HG03457 (cell line): ENCODE measurements at regions not wholly inside any gene's neighbourhood (a gene's known extent, or its start where the extent isn't known, plus 50 kb on each side); places are given as distances from the start of the nearest gene placed in this dataset.
"Not testable (repeated sequence)": the region's sequence is repeated elsewhere in the genome, so short reads cannot be mapped to it uniquely, and the experiment has no call there.

Experiments
- ATAC-seq: cut with Tn5 transposase; IDR thresholded peaks from one replicate; pipeline ENCODE4 v1.9.1; 2021; ENCODE audit warnings: moderate number of reproducible peaks; ENCODE audit not compliant: unreplicated experiment

DNA sequence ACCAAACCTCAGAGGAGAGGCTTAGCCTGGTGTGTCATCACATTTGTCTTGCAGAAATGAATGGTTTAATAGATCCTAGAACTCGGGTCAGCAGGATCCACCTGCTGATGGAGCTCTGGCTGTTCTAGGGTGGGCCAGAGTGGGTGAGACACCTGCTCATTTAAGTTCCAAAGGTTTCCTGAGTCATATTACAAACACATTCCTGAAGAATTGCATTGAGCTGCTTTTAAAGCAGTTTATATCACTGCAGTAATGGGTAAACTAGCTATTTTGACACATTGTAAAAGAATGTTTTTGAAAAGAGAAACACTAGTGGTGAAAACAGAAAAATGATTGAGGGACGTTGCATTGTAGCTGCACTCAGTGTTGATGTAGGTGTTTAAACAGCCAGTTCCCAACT is 175.3 kb upstream of the TCF4 start:
- ATAC-seq: no peak

DNA sequence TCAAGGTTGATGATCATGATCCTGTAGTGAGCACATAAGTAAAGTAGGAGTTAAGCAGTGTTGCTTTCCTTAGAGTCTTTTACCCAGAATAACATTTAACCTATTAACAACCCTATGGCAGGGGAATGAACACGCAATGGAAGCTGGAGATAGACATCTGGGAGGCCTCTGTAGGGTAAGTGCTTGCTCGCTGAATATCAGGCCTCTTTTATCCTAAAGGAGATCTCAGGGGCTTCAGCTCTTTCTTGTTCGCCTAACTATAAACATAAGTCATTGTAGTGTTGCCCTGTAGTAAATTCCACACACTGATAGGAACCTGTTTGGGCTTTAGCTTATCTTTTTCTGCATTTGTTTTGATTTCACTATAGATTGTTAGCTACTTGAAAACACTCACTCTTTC is 174.4 kb upstream of the TCF4 start:
- no peak for ATAC-seq

DNA sequence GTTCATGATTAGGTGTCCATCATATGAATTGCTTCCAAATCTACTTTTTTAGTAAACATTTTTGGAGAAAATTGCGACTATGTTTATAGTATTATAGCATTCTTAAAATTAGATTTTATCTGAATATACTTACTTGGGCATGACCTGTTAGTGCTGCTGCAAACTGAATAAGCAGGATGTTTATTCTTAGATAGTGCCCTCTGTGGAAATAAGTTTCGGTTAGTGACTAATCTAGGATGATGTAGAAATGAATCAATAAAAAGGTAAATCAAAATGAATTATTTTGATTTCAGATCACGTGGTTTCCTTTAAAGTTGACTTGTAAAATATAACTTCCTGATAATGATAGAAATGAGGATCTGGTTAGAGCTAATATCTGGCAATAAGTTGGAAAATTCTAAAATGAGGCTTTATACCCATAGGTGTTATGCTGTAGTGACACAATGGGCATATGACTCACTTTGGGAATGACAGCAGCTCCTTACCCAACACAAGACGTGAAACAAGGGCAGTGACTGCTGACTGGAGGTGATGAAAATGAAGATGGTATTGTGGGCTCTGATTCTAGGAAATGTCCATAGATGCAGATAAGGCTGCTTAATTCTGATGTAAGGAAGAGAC is 165.8 kb upstream of the TCF4 start:
- ATAC-seq: no peak

DNA sequence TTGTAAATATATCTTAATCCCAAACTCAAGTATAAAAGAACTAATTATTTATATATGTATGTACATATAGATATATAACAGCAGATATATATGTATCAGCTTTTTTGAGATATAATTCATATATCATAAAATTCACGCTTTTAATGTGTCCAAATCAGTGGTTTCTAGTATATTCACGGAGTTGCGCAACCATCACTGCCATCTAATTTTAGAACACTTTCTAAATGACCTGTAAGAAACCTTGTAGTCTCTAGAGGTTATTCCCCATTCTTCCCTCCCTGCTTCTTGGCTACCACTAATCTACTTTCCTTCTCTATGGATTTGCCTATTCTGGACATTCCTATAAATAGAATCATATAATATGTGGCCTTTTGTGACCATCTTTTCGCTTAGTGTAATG is 163.5 kb upstream of the TCF4 start:
- ATAC-seq: no peak

DNA sequence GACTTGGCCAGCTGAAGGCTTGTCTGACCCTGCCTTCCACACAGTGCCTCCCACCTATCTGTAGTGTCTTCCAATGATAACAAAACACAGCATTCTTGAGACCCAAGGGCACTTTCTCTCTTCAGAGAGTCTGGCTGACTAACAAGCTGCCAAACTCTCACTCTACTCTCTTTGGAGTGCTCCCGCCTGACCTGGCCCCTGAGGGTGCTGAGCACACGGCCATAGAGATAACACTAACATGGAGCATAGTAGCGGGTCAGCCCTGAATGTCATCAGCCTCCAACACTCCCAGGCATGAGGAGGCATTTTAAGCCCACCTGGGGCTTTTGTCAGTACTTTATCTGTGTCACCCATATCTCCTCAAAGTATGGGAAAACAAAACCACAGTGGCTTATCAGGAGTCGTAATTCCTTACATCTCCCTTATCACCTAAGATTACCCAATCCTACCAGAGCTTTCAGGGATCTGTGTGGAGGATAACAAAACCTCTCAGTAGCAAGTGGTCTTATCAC is 160.3 kb upstream of the TCF4 start:
- no peak for ATAC-seq

DNA sequence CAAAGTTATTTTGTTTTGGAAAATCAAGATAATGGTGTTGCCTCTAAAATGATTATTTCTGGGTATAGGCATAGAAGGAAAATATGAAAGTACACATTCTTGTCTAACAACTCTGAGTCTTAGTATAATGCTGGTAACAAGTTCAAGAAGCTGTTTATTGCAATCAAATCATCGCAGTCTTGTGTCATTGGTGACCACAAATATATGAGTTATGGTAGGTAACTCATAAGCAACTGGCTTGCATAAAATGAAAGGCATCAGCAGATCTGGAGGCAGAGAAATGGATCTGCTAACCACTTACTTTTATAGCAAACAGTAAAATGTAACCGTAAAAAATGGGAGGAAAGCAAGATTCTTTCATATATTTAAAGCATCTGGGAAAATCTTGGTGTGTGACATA is 156.2 kb upstream of the TCF4 start:
- no peak for ATAC-seq

DNA sequence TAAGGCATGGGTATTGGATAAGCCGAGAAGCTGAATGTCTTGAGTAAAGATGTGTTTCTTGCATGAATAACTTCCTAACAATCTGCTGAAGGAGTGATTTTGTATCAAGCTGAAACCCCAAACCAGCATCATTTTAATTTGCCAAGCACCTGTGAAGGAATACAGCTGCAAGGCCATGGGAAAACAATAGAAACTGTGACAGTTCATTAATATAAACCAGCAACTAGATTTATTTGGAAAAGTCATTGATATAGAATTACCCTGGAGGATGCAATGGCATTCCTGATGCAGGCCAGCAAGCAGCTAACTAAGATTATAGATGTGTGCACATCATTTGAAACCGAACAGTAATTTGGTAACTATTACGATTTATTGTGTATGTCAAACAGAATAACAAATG is 155.7 kb upstream of the TCF4 start:
- ATAC-seq: no peak

DNA sequence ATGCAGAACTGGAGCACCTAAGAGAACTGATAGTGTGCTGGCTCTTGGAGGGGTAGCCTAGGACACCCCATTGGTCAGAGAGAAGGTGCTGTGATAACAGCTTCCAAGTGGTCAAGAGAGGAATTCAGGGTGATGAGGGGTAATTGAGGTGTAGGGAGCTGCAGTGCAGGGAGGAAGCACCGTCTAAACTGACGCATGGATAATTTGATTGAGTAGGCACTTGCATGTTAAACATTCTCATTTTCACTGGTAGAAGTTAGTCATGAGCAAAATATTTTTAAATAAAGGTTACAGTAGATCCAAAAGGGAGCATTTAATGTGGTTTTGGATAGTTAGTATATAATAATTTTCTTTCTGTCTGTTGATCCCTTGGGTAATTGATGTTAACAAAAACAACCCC is 155.1 kb upstream of the TCF4 start:
- ATAC-seq: no peak

DNA sequence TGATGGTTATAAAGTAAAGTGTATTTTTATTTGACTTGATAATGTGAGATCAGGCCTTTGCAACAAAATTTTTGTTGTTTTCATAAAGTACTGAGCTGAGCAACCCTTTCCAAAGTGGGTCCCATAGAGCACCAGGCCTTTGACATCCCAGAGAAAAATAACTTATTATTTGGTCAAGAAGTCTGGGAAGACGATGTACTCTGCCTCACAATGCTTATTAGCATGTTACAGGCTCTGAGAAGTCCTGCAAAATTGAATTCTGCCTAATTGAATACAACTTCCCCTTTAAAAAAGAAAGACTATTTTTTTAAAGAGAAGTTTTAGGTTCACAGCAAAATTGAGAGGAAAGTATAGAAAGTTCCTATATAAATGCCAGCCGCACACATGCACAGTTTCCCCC is 151.5 kb upstream of the TCF4 start:
- no peak for ATAC-seq

DNA sequence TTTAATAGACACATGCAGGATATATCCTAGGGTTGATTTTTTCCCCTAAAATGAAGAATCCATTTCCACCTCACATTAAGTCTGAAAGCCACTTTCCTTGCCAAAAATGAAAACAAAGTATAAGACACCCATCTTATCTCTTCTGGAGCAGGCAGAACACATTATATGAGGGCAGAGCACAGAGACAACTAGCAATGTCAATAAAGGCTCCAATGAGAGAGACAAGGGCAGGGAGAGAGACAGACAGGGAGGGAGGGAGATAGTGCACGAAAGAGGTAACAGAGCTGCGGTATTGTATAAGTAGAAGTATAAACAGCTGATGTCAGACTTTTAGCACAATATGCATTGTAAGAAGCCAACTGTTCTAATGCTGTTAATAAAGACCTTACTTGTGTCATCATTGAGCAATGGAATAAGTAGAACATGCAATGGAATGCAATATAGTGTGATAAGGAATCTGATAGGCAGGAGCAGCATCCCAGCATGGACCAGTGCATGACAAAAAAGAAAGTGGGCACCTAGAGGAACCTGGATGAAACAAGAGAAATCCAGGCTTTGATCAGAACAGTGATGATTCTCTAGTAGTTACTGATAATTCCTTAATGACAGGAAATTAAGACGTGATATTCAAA is 150.6 kb upstream of the TCF4 start:
- no peak for ATAC-seq

DNA sequence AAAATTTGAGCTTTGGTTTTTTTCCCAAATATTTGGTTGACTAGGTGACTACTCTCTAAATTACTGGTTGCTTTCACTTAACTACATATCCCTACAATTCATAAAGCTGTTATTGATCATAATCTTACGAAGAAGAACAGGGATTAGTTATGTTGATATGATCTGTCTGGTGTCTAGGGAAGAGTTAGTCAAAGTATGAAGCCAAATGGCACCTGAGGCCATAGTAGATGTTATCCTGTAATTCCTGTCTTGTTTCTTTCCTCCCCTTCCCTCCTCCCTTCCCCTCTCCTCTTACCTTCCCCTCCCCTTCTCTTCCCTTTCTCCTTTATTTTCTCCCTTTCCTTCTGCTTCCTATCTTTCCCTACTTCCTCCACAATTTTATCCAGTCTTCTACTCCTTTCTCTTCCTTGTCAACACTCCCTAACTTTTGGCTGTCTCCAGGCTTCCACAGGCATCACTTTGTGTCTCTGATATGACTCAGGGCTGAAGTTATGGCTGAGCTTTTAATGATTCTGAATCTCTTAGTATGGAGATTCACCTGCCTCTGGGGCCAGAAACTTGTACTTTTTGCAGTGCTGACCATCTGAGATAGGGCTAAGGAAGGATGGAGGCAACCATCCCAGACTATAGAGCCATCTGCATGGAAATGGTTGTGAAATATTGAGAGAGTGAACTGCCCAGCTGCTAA is 149.9 kb upstream of the TCF4 start:
- ATAC-seq: no peak

DNA sequence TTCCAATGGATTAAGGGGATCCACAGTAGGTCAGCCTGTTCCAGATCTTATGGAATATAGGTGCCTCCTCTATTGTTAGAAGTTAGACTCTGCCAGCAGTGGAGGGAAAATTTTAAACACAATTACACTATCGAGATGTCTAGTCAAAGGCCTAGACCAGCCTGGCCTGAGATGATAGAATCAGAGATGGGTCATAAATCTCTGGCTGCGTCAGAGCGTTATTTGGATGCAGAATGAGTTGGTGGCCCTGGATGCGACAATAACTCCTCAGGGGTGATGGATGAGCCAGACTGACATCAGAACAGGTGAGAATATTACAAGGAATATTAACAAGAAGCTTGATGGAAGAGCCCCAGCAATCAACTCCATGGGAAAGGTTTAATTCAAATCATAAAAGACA is 149.3 kb upstream of the TCF4 start:
- no peak for ATAC-seq

DNA sequence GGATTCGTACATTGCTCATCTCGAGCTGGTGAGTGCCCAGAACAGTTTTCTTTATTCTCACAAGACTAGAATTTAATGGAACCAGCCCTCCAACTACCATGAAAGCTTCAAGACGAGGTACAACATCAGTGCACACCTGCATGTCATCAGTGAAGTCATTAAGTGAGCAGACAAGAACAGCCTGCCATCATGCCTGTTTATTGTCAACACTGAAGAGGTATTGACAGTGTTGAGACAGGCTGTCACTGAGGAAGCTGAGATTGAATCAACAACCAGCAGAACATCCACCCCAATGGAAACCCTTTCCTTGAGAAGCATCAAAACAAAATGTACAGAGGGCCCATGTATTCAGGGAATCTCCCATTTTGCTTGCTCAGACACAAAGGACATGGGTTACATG is 148.0 kb upstream of the TCF4 start:
- no peak for ATAC-seq

DNA sequence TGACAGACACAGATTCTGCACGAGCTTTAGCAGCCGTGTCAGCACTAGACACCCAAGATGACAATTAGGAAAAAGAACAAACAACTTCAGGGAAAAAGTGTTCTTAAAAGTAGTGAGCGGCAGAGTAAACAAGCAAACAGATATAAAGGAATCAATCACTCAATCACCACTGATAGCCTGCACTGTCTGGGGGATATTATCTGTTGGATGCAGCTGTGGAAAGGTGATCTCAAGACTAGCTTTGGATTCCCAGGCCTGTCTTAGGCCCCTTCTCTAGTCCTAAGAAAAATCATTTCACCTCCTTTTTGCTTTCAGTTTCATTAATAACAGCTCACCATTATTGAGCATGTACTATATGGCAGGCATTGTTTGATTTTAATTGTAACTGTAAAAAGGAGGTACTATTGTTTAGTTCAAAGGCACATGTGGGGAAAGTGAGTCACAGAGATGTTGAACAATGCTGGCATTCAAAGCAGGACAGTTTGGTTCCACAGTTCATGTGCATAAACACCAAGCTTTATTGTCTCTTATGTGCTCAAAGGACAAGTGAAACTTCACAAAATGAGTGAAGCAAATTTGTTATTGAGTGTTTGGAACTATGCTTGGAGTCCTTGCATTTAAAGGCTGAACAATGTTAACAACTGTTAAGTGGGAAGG is 147.3 kb upstream of the TCF4 start:
- no peak for ATAC-seq

DNA sequence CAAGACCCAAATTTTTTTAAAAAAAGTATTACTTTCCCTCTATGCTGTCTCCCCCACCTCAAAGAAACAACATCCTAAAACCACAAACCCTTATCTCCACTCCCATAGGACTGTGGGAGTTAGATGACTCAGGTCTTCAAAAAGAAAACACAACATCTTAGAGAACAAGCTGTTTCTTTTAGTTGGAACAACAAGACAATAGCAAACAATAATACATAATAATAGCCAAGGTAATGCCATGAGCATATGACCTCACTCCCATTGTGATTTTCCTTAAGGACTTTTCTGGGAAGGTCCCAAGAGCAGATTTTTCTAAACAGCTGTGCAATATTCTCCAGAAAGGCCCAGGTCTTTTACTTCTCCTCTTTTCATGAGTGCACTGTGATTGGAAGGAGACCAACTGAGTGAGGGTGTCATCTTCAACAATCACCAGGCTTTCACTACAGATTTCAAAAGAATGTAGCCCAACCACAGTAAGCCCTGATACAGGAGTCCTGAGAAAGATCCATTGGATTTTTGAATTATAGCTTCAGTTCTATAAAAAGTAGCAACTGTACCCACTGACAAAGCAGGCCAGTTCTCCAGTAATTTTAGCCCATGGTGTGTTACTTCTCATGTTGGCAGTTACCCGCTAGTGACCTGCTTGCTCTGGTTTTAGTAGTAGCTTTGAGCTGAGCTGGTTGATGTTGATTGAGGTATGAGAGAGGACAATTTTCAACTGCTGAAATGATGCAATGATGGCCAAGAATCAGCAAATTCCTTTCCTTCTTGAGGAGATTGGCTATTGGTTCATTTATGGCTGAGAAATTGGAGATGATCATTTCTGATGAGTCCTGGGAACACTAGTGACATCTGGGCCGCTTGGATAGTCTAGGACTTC is 144.5 kb upstream of the TCF4 start:
- no peak for ATAC-seq

DNA sequence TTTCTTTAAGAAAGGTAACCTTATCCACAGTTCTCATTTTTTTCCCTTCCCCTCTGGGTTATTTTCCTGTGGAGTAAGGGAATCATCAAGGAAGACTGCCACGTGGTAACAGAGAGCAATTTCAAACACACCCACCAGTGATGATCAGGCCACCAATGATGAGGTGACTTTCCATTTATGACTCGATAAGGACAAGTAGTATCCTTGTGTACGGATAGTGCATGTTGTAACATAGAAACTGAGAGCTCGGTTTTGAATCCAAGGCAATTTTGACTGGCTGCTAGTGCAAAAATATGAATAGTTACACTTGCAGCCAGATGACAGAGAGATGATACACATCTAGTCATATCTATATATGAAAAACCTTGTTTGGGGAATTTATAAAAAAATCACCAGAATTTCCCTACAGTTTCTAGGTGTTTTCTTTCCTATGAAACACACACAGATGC is 143.6 kb upstream of the TCF4 start:
- ATAC-seq: no peak

DNA sequence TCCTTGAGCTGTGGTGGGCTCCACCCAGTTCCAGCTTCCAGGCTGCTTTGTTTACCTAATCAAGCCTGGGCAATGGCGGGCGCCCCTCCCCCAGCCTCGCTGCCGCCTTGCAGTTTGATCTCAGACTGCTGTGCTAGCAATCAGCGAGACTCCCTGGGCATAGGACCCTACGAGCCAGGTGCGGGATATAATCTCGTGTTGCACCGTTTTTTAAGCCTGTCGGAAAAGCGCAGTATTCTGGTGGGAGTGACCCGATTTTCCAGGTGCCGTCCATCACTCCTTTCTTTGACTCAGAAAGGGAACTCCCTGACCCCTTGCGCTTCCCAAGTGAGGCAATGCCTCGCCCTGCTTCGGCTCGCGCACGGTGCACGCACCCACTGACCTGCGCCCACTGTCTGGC is 133.0 kb upstream of the TCF4 start:
- ATAC-seq: not testable (repeated sequence)

DNA sequence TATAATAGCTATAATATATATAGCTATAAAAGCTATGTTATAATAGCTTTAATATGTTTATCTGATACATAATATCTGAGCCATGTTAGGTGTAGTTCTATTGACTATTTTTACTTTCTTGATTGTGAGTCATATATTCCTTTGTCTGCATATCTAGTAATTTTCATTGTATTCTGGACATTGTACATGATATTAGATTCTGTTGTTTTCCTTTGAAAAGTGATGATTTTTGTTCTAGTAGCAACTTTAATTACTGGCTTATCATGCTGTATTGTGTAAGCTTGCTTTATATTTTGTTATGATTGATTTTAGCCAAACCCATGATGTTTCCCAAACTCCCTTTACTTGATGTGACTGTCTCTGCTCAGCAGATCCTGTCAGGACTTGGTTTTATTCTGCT is 125.7 kb upstream of the TCF4 start:
- no peak for ATAC-seq

DNA sequence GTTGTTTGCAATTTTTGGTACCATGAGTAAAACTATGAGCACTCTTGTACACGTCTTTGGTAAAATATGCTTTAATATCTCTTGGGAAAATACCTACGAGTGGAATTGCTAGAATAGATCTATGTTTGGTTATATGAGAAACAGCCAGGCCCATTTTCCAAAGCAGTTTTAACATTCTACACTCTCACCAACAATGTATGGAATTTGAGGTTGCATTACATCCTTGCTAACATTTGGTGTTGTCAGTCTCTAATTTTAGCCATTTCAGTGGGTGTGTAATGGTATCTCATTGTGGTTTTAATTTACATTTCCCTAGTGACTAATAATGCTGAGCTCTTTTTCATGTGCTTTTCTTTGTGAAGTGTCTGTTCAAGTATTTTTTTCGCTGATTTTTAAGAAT is 118.9 kb upstream of the TCF4 start:
- no peak for ATAC-seq

DNA sequence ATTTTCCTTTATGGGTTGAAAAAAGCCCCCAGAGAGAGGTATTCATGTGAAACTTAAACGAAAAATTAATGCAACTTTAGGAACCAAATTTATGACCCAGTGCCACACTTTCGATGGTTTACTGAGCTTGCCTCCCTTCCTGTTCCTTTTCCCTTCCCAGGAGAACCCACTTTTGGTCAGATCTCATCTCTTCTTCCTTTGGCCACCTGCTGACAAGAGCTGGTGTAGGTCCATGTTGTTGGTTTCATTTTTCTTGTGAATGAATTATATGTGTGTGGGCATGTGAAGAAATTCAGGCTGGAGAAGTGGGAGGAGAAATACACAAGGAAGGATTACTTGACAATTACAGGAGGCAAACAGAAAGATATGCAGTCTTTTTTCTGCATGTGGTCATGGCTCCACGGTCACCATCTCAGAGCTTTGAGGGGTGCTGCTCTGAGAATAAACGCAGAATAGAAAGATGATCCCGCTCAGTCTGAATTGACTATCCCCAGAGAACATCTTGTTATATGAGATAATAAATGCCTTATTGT is 111.3 kb upstream of the TCF4 start:
- ATAC-seq: no peak

DNA sequence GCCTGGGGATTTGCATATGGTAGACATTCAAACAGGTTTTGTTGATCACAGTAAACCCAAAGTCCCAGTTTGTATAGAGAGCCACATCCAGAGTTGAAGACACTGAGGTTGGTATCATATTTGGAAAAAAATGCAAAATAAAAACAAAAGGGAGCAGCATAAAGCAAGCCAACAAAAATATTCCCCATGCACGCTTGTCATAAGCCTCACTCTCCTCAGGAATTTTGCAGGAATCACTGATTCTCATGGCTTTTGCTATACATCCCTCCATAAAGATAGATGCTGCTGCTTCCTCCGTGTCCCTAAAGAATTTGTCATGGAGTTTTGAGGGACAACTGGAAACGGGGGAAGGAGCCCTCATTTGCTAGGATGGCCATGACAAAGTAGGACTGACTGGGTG is 108.8 kb upstream of the TCF4 start:
- no peak for ATAC-seq
